Panc1 (cell line): ENCODE measurements at regions not wholly inside any gene's neighbourhood (a gene's known extent, or its start where the extent isn't known, plus 50 kb on each side); places are given as distances from the start of the nearest gene placed in this dataset.

ENCODE experiments used
- ATAC-seq: fragments of 200-7000 bp; cut with Tn5 transposase; 2 replicates; pipeline ENCODE4 v1.9.1; 2020; ENCODE audit warnings: mild to moderate bottlenecking, moderate library complexity
- BruUV-seq: library from RNA; stranded (reverse); fragments of 400-500 nt; replicated peaks from 2 replicates; lab custom pipeline; 2021; lab: Mats Ljungman, UMichigan
- CTCF ChIA-PET: fragments of 300-600 bp; sonication (Branson Sonifier 250); formaldehyde crosslinking; loops from one replicate; lab custom pipeline; 2022; ENCODE audit warnings: antibody characterized with exemption; lab: Charles Lee
- POLR2A ChIA-PET: fragments of 300-600 bp; sonication (Branson Sonifier 250); formaldehyde crosslinking; loops from one replicate; lab custom pipeline; 2022; ENCODE audit warnings: antibody characterized with exemption; lab: Charles Lee
- DNase-seq: peaks from one replicate; pipeline ENCODE4 v3.0.0-alpha.2; 2010; ENCODE audit warnings: low read depth, low spot score
- H3K27ac ChIP-seq: 2 replicates; pipeline ENCODE4 v1.5.1; 2011; ENCODE audit warnings: mild to moderate bottlenecking, low read length, inconsistent platforms
- H3K27me3 ChIP-seq: fragments of 200-500 bp; sonication (Bioruptor generic); 2 replicates; pipeline ENCODE4 v1.6.0; 2014; ENCODE audit warnings: low read length, inconsistent platforms; ENCODE audit not compliant: control insufficient read depth, insufficient read depth
- H3K36me3 ChIP-seq: fragments of 200-500 bp; sonication (Bioruptor generic); 2 replicates; pipeline ENCODE4 v1.5.1; 2014; ENCODE audit warnings: inconsistent platforms, mild to moderate bottlenecking, low read length, moderate library complexity; ENCODE audit not compliant: control insufficient read depth, insufficient read depth
- H3K4me1 ChIP-seq: 2 replicates; pipeline ENCODE4 v1.5.1; 2011; ENCODE audit warnings: inconsistent platforms, mild to moderate bottlenecking, low read length, moderate library complexity; ENCODE audit not compliant: control insufficient read depth, insufficient read depth
- H3K4me3 ChIP-seq, 2 experiments: 2 replicates each; pipeline ENCODE4 v1.5.1; 2011 to 2012; ENCODE audit warnings: low read depth in 2 of 2, low read length in 2 of 2, mild to moderate bottlenecking in 2 of 2, inconsistent platforms in 1 of 2, moderate library complexity in 1 of 2
- H3K9me3 ChIP-seq: fragments of 200-500 bp; sonication (Bioruptor generic); 2 replicates; pipeline ENCODE4 v1.5.1; 2014; ENCODE audit warnings: low read depth, mild to moderate bottlenecking, inconsistent platforms, low read length, moderate library complexity; ENCODE audit not compliant: control insufficient read depth, insufficient read depth
- POLR2AphosphoS5 ChIP-seq: IDR thresholded peaks from 2 replicates; pipeline ENCODE4 v1.6.1; 2012; ENCODE audit warnings: mild to moderate bottlenecking, low read depth, low read length, moderate library complexity
- SIN3A ChIP-seq: IDR thresholded peaks from 2 replicates; pipeline ENCODE4 v1.6.1; 2012; ENCODE audit warnings: low read depth, mild to moderate bottlenecking, low read length, moderate library complexity, borderline replicate concordance; ENCODE audit not compliant: insufficient read depth
- TCF7L2 ChIP-seq: IDR thresholded peaks from 2 replicates; pipeline ENCODE4 v1.6.1; 2011; ENCODE audit warnings: mild to moderate bottlenecking, low read depth, low read length, inconsistent platforms
- in situ Hi-C: cut with HindIII; loops from 2 replicates; pipeline ENCODE4 v1.10.0; 2016; ENCODE audit warnings: low sequenced_read_pairs, low pct_unique_long_range_greater_than_20kb
- intact Hi-C: fragments of 100-400 bp; cut with micrococcal nuclease; formaldehyde crosslinking; loops from one replicate; pipeline ENCODE4 v1.10.0; 2022; ENCODE audit not compliant: unreplicated experiment
- TF ChIP-seq, protein P1 (sequence below): fragments of 450-650 bp; IDR thresholded peaks from 2 replicates; pipeline ENCODE4 v1.5.1; 2017; ENCODE audit warnings: mild to moderate bottlenecking
- TF ChIP-seq, protein P2 (sequence below), 2 experiments: IDR thresholded peaks; 2 replicates each; pipeline ENCODE4 v1.6.1; 2011 to 2012; ENCODE audit warnings: low read depth in 2 of 2, control low read depth in 1 of 2, low read length in 1 of 2, mild to moderate bottlenecking in 1 of 2, moderate library complexity in 1 of 2; ENCODE audit not compliant: insufficient read depth in 1 of 2

- Histone ChIP-seq H3K4me1 (no peaks in the 10 kb centered on the region), H3K4me3 (no peak overlapping the region), H3K9me3 (no peaks in the 10 kb centered on the region), H3K27ac (no peak overlapping the region), H3K36me3 (no peaks in the 10 kb centered on the region), H3K27me3 (peaks cover 3% of the 10 kb centered on the region)
- DNase-seq: no peak
- no peak for ATAC-seq
- TF ChIP-seq TCF7L2: no peak
- no peak for TF ChIP-seq POLR2AphosphoS5
- TF ChIP-seq, protein P1, sequence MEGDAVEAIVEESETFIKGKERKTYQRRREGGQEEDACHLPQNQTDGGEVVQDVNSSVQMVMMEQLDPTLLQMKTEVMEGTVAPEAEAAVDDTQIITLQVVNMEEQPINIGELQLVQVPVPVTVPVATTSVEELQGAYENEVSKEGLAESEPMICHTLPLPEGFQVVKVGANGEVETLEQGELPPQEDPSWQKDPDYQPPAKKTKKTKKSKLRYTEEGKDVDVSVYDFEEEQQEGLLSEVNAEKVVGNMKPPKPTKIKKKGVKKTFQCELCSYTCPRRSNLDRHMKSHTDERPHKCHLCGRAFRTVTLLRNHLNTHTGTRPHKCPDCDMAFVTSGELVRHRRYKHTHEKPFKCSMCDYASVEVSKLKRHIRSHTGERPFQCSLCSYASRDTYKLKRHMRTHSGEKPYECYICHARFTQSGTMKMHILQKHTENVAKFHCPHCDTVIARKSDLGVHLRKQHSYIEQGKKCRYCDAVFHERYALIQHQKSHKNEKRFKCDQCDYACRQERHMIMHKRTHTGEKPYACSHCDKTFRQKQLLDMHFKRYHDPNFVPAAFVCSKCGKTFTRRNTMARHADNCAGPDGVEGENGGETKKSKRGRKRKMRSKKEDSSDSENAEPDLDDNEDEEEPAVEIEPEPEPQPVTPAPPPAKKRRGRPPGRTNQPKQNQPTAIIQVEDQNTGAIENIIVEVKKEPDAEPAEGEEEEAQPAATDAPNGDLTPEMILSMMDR: no peak
- TF ChIP-seq, protein P2, sequence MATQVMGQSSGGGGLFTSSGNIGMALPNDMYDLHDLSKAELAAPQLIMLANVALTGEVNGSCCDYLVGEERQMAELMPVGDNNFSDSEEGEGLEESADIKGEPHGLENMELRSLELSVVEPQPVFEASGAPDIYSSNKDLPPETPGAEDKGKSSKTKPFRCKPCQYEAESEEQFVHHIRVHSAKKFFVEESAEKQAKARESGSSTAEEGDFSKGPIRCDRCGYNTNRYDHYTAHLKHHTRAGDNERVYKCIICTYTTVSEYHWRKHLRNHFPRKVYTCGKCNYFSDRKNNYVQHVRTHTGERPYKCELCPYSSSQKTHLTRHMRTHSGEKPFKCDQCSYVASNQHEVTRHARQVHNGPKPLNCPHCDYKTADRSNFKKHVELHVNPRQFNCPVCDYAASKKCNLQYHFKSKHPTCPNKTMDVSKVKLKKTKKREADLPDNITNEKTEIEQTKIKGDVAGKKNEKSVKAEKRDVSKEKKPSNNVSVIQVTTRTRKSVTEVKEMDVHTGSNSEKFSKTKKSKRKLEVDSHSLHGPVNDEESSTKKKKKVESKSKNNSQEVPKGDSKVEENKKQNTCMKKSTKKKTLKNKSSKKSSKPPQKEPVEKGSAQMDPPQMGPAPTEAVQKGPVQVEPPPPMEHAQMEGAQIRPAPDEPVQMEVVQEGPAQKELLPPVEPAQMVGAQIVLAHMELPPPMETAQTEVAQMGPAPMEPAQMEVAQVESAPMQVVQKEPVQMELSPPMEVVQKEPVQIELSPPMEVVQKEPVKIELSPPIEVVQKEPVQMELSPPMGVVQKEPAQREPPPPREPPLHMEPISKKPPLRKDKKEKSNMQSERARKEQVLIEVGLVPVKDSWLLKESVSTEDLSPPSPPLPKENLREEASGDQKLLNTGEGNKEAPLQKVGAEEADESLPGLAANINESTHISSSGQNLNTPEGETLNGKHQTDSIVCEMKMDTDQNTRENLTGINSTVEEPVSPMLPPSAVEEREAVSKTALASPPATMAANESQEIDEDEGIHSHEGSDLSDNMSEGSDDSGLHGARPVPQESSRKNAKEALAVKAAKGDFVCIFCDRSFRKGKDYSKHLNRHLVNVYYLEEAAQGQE (IDR thresholded peaks at IDR 0.05; ENCODE audit: insufficient read depth in 1 of 2, low read depth in 2 of 2, low read length in 1 of 2): no peak
- no peak for TF ChIP-seq SIN3A
- no TSS peak for BruUV-seq
- ChIA-PET CTCF (no interaction called here), POLR2A (no interaction called here)
- intact Hi-C loops: no loop called here
- in situ Hi-C loops: no loop called here
Observed at GRCh38 chr20:43357352-43357751, 100.3 kb upstream of the SRSF6 start.

- H3K36me3 ChIP-seq: no peaks in the 10 kb centered on the region
- no peak overlapping the region for H3K27ac ChIP-seq
- BruUV-seq: no TSS peak
- H3K4me3 ChIP-seq: no peak overlapping the region
- ATAC-seq (no peak), DNase-seq (no peak)
- in situ Hi-C loops (no loop called here), intact Hi-C loops (no loop called here)
- H3K27me3 ChIP-seq: peaks cover 3% of the 10 kb centered on the region
- TF ChIP-seq, protein P1: no peak
- TF ChIP-seq, protein P2 (IDR thresholded peaks at IDR 0.05; ENCODE audit: insufficient read depth in 1 of 2, low read depth in 2 of 2, low read length in 1 of 2): no peak
- TF ChIP-seq POLR2AphosphoS5 (no peak), TCF7L2 (no peak), SIN3A (no peak)
- CTCF ChIA-PET: no interaction called here
- H3K9me3 ChIP-seq: no peaks in the 10 kb centered on the region
- POLR2A ChIA-PET: no interaction called here
- no peaks in the 10 kb centered on the region for H3K4me1 ChIP-seq
Observed at GRCh38 chr20:43355610-43356009, 102.1 kb upstream of the SRSF6 start.
